GM12878 (cell line): ENCODE measurements at regions not wholly inside any gene's neighbourhood (a gene's known extent, or its start where the extent isn't known, plus 50 kb on each side); places are given as distances from the start of the nearest gene placed in this dataset.

Experiments
- ATAC-seq: fragments of 200-7000 bp; cut with Tn5 transposase; 3 replicates; pipeline ENCODE4 v1.9.1; 2020; ENCODE audit warnings: mild to moderate bottlenecking, moderate library complexity
- BruUV-seq: library from RNA; stranded (reverse); fragments of 400-500 nt; replicated peaks from 2 replicates; lab custom pipeline; 2021; lab: Mats Ljungman, UMichigan
- CTCF ChIA-PET: fragments of 300-600 bp; sonication (Branson Sonifier 250); formaldehyde crosslinking; extraction: SDS; loops from one replicate; lab custom pipeline; 2021; ENCODE audit warnings: inconsistent platforms; lab: Yijun Ruan, JAX
- POLR2A ChIA-PET: fragments of 350-600 bp; formaldehyde crosslinking; extraction: SDS; loops from one replicate; lab custom pipeline; 2021; ENCODE audit warnings: inconsistent platforms; lab: Charles Lee
- RAD21 ChIA-PET: fragments of 300-600 bp; sonication (Branson Sonifier 250); formaldehyde crosslinking; loops from one replicate; lab custom pipeline; 2023; ENCODE audit warnings: antibody characterized with exemption; ENCODE audit not compliant: unreplicated experiment; lab: Charles Lee
- SMC1A ChIA-PET: fragments of 300-600 bp; sonication (Branson Sonifier 250); formaldehyde crosslinking; loops from one replicate; lab custom pipeline; 2023; ENCODE audit not compliant: unreplicated experiment, uncharacterized antibody; lab: Charles Lee
- DNase-seq: peaks from one replicate; pipeline ENCODE4 v3.0.0-alpha.2; 2011; ENCODE audit warnings: low read depth, low spot score
- FAIRE-seq: peaks from 3 replicates; lab custom pipeline; 2011; peaks lifted over from hg19 to GRCh38; lab: Jason Lieb, UNC
- H2AFZ ChIP-seq: 2 replicates; pipeline ENCODE4 v1.6.0; 2011; ENCODE audit warnings: low read depth, low read length, control low read depth; ENCODE audit not compliant: control insufficient read depth
- H3K27ac ChIP-seq: 2 replicates; pipeline ENCODE4 v1.5.1; 2011; ENCODE audit warnings: control low read depth; ENCODE audit not compliant: control insufficient read depth, insufficient read depth
- H3K27me3 ChIP-seq, 2 experiments: replicated peaks in 1 of 2; 2 replicates each; pipeline versions ENCODE4 v1.6.0 to v1.6.1; 2011; ENCODE audit warnings: low read length in 1 of 2; ENCODE audit not compliant: control insufficient read depth in 2 of 2, insufficient read depth in 2 of 2
- H3K36me3 ChIP-seq, 2 experiments: 2 replicates each; pipeline ENCODE4 v1.5.1; 2011; ENCODE audit warnings: low read length in 1 of 2; ENCODE audit not compliant: control insufficient read depth in 2 of 2, insufficient read depth in 2 of 2
- H3K4me1 ChIP-seq: 2 replicates; pipeline ENCODE4 v1.6.1; 2011; ENCODE audit warnings: mild to moderate bottlenecking, low read length, moderate library complexity, mixed read lengths; ENCODE audit not compliant: control insufficient read depth, insufficient read depth
- H3K4me2 ChIP-seq: 2 replicates; pipeline ENCODE4 v1.6.0; 2011; ENCODE audit warnings: control low read depth; ENCODE audit not compliant: control insufficient read depth, insufficient read depth
- H3K4me3 ChIP-seq: fragments of 200-600 bp; sonication (generic); 2 replicates; pipeline ENCODE4 v1.5.1; 2016
- H3K79me2 ChIP-seq: 2 replicates; pipeline ENCODE4 v1.6.0; 2011; ENCODE audit warnings: low read length; ENCODE audit not compliant: control insufficient read depth, insufficient read depth
- H3K9ac ChIP-seq: 2 replicates; pipeline ENCODE4 v1.8.0; 2011; ENCODE audit warnings: low read length, control low read depth, mixed read lengths; ENCODE audit not compliant: control insufficient read depth, insufficient read depth
- H3K9me3 ChIP-seq: replicated peaks from 3 replicates; pipeline ENCODE4 v1.5.1; 2011; ENCODE audit warnings: mild to moderate bottlenecking, low read length; ENCODE audit not compliant: control insufficient read depth, insufficient read depth
- H4K20me1 ChIP-seq: 2 replicates; pipeline ENCODE4 v1.6.0; 2011; ENCODE audit not compliant: control insufficient read depth, insufficient read depth
- BCL3 ChIP-seq: IDR thresholded peaks from 2 replicates; pipeline ENCODE4 v1.6.1; 2011; ENCODE audit warnings: borderline replicate concordance, low read depth, mild to moderate bottlenecking, moderate library complexity, low read length; ENCODE audit not compliant: insufficient read depth, poor library complexity, severe bottlenecking
- CHD4 ChIP-seq: fragments of 200-600 bp; sonication (generic); IDR thresholded peaks from 2 replicates; pipeline ENCODE4 v1.6.1; 2016; ENCODE audit warnings: mild to moderate bottlenecking
- HCFC1 ChIP-seq: fragments of 150-350 bp; IDR thresholded peaks from 2 replicates; pipeline ENCODE4 v1.6.1; 2014; ENCODE audit warnings: low read length
- NR2C1 ChIP-seq: fragments of 450-650 bp; IDR thresholded peaks from 2 replicates; pipeline ENCODE4 v1.6.1; 2017; ENCODE audit warnings: antibody characterized with exemption, mild to moderate bottlenecking, moderate library complexity
- NR2F1 ChIP-seq: fragments of 450-650 bp; conservative IDR thresholded peaks from 2 replicates; pipeline ENCODE4 v1.6.1; 2017; ENCODE audit warnings: mild to moderate bottlenecking
- NRF1 ChIP-seq: conservative IDR thresholded peaks from 2 replicates; pipeline ENCODE4 v1.6.1; 2011; ENCODE audit warnings: mild to moderate bottlenecking, low read depth, low read length, improper control_type of control experiment
- PAX5 ChIP-seq: IDR thresholded peaks from 2 replicates; pipeline ENCODE4 v1.6.1; 2011; ENCODE audit warnings: low read depth, low read length, borderline replicate concordance
- POLR2A ChIP-seq: IDR thresholded peaks from 2 replicates; pipeline ENCODE4 v1.6.1; 2011; ENCODE audit warnings: low read depth, mild to moderate bottlenecking, low read length
- RAD51 ChIP-seq: fragments of 450-650 bp; IDR thresholded peaks from 2 replicates; pipeline ENCODE4 v1.6.1; 2016; ENCODE audit warnings: moderate library complexity, mild to moderate bottlenecking, inconsistent platforms
- RBBP5 ChIP-seq: fragments of 200-600 bp; sonication (generic); conservative IDR thresholded peaks from 2 replicates; pipeline ENCODE4 v1.6.1; 2016
- RELA ChIP-seq: fragments of 450-650 bp; IDR thresholded peaks from 2 replicates; pipeline ENCODE4 v1.8.0; 2014; ENCODE audit warnings: borderline replicate concordance; ENCODE audit not compliant: partially characterized antibody
- RFX5 ChIP-seq: IDR thresholded peaks from 2 replicates; pipeline ENCODE4 v1.6.1; 2011; ENCODE audit warnings: low read depth, low read length, improper control_type of control experiment
- SMARCA5 ChIP-seq: fragments of 450-650 bp; IDR thresholded peaks from 2 replicates; pipeline ENCODE4 v1.6.1; 2017; ENCODE audit warnings: mild to moderate bottlenecking
- SMC3 ChIP-seq: IDR thresholded peaks from 2 replicates; pipeline ENCODE4 v1.6.1; 2011; ENCODE audit warnings: low read length, improper control_type of control experiment, borderline replicate concordance
- TCF12 ChIP-seq: IDR thresholded peaks from 2 replicates; pipeline ENCODE4 v1.6.1; 2011; ENCODE audit warnings: low read depth, mild to moderate bottlenecking, low read length
- USF1 ChIP-seq: IDR thresholded peaks from 2 replicates; pipeline ENCODE4 v1.6.1; 2011; ENCODE audit warnings: borderline replicate concordance, low read depth, mild to moderate bottlenecking, moderate library complexity, mixed read lengths, low read length; ENCODE audit not compliant: insufficient read depth; ENCODE audit errors: extremely low read length
- ZNF217 ChIP-seq: fragments of 450-650 bp; IDR thresholded peaks from 2 replicates; pipeline ENCODE4 v1.6.1; 2017; ENCODE audit warnings: antibody characterized with exemption, mild to moderate bottlenecking
- WGBS: methylation state at CpG from one replicate; pipeline ENCODE4 v1.1.6; 2016; ENCODE audit warnings: low lambda C conversion rate; ENCODE audit not compliant: insufficient replicate concordance, insufficient coverage; ENCODE audit errors: missing lambda C conversion rate; 5-methylcytosine and 5-hydroxymethylcytosine counted together
- in situ Hi-C: fragments of 300-500 bp; cut with MboI; formaldehyde crosslinking; loops from 9 replicates; pipeline ENCODE4 v1.14.3; 2018; ENCODE audit warnings: mixed read lengths
- intact Hi-C: fragments of 100-400 bp; cut with micrococcal nuclease; formaldehyde crosslinking; loops from one replicate; pipeline ENCODE4 v1.14.2; 2022; ENCODE audit not compliant: unreplicated experiment
- TF ChIP-seq, protein P1 (sequence below): IDR thresholded peaks from 2 replicates; pipeline ENCODE4 v1.6.1; 2012; ENCODE audit warnings: improper control_type of control experiment, low read depth, low read length; ENCODE audit not compliant: insufficient replicate concordance

DNA sequence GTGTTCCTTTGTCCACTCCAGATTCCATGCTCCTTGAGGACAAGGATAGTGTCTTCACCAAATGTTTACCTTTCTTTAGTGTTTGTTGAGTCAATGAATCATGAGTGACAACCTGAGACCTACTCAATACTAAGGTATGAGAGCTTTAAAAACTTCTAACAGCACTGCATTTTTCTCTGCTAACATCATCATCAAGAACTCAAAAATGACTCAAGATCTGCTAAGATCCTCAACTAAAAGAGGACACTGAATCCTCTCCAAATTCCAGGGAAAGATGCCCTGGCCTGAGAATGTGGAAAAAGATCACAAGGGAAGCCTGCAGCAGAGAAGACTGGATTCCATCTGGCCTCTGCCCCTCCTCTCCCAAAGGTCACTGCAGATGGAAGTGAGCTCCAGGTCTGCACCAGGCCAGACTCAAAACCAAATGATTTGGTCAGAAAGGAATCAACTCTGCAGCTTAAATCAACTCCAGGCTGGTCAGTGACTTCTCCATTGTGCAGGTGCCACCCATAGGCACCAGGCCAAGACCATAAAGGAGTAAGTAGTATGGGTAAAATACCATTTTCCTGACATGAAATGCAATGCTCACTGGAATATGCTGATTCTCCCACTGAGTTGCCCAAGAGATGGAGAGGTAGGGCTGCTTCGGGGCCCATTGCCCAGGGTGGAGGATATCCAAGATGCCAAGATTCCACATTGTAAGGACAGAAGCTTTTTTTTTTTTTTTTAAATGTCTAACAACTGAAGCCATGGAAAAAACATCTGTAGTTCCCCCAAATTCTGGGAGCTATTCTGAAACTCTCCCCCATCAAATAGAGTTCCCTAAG, 89.5 kb upstream of the DOCK9 start (continued):
- TF ChIP-seq, protein P1, sequence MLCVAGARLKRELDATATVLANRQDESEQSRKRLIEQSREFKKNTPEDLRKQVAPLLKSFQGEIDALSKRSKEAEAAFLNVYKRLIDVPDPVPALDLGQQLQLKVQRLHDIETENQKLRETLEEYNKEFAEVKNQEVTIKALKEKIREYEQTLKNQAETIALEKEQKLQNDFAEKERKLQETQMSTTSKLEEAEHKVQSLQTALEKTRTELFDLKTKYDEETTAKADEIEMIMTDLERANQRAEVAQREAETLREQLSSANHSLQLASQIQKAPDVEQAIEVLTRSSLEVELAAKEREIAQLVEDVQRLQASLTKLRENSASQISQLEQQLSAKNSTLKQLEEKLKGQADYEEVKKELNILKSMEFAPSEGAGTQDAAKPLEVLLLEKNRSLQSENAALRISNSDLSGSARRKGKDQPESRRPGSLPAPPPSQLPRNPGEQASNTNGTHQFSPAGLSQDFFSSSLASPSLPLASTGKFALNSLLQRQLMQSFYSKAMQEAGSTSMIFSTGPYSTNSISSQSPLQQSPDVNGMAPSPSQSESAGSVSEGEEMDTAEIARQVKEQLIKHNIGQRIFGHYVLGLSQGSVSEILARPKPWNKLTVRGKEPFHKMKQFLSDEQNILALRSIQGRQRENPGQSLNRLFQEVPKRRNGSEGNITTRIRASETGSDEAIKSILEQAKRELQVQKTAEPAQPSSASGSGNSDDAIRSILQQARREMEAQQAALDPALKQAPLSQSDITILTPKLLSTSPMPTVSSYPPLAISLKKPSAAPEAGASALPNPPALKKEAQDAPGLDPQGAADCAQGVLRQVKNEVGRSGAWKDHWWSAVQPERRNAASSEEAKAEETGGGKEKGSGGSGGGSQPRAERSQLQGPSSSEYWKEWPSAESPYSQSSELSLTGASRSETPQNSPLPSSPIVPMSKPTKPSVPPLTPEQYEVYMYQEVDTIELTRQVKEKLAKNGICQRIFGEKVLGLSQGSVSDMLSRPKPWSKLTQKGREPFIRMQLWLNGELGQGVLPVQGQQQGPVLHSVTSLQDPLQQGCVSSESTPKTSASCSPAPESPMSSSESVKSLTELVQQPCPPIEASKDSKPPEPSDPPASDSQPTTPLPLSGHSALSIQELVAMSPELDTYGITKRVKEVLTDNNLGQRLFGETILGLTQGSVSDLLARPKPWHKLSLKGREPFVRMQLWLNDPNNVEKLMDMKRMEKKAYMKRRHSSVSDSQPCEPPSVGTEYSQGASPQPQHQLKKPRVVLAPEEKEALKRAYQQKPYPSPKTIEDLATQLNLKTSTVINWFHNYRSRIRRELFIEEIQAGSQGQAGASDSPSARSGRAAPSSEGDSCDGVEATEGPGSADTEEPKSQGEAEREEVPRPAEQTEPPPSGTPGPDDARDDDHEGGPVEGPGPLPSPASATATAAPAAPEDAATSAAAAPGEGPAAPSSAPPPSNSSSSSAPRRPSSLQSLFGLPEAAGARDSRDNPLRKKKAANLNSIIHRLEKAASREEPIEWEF: no peak
- TF ChIP-seq SMC3 (no peak), CHD4 (no peak)
- TF ChIP-seq, all 136 proteins: peak for 0

DNA sequence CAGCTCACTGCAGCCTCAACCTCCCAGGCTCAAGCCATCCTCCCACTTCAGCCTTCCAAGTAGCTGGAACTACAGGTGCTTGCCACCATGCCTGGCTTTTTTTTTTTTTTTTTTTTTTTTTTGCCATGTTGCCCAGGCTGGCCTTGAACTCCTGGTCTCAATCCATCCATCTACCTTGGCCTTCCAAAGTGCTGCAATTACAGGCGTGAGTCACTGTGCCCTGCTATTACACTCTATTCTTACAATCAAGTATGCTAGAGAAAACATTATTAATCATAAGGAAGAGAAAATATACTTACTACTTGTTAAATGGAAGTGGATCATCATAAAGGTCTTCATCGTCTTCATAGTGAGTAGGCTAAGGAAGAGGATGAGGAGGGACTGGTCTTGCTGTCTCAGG, 93.3 kb upstream of the DOCK9 start:
- DNase-seq (no peak), FAIRE-seq (no peak), ATAC-seq (no peak)
- intact Hi-C loops: no loop called here
- H3K79me2 ChIP-seq: no peaks in the 10 kb centered on the region
- H4K20me1 ChIP-seq: no peaks in the 10 kb centered on the region
- CTCF ChIA-PET: no interaction called here
- no peak overlapping the region for H3K4me3 ChIP-seq
- no peak overlapping the region for H2AFZ ChIP-seq
- H3K27me3 ChIP-seq: no peaks in the 10 kb centered on the region
- POLR2A ChIA-PET: no interaction called here
- in situ Hi-C loops: no loop called here
- H3K27ac ChIP-seq: no peak overlapping the region
- peaks cover 10% of the 10 kb centered on the region; the same call in 2 of the 3 replicates for H3K9me3 ChIP-seq
- H3K4me1 ChIP-seq: peaks cover 4% of the 10 kb centered on the region; the same call in 1 of the 2 replicates
- SMC1A ChIA-PET: no interaction called here
- 38% methylated on average over 2 of the region's 2 CpGs for WGBS
- H3K9ac ChIP-seq: no peak overlapping the region
- H3K36me3 ChIP-seq: no peaks in the 10 kb centered on the region
- RAD21 ChIA-PET: no interaction called here
- no peak overlapping the region for H3K4me2 ChIP-seq
- BruUV-seq: no TSS peak
- TF ChIP-seq ZNF217 (no peak), RBBP5 (no peak), SMARCA5 (no peak), POLR2A (no peak), PAX5 (no peak), RELA (no peak), NRF1 (no peak), USF1 (no peak), TCF12 (no peak), RAD51 (no peak), NR2C1 (no peak), RFX5 (no peak), HCFC1 (no peak), NR2F1 (no peak), BCL3 (no peak)
